SH-SY5Y (cell line): ENCODE measurements at regions not wholly inside any gene's neighbourhood (a gene's known extent, or its start where the extent isn't known, plus 50 kb on each side); places are given as distances from the start of the nearest gene placed in this dataset.

Experiments used
- GATA2 ChIP-seq: IDR thresholded peaks from 2 replicates; pipeline ENCODE4 v1.6.1; 2011; ENCODE audit warnings: mild to moderate bottlenecking, low read depth, low read length
- GATA3 ChIP-seq: IDR thresholded peaks from 2 replicates; pipeline ENCODE4 v1.6.1; 2011; ENCODE audit warnings: low read depth, mild to moderate bottlenecking, low read length, moderate library complexity

DNA sequence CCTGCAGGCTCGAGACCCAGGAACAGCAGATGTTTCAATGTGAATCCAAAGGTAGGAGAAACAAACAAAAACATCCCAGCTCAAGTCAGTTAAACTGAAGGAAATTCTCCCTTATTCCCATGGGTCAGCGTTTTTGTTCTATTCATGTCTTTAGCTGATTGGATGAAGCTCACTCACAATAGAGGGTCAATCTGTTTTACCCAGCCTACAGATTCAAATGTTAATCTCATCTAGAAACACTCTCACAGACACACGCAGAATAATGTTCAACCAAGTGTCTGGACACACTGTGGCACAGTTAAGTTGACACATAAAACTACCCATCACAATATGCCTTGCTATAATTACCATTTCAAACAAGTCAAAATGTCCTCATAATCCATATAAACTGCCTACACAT, 180.6 kb upstream of the CDH8 start:
- TF ChIP-seq GATA2 (no peak), GATA3 (no peak)
